ENCODE measurements at regions not wholly inside any gene's neighbourhood (a gene's known extent, or its start where the extent isn't known, plus 50 kb on each side); places are given as distances from the start of the nearest gene placed in this dataset.

- no peak for TF ChIP-seq SKIL (CRISPR knock-in tag; IDR thresholded peaks at IDR 0.05; ENCODE audit: borderline replicate concordance)
These were observed 1155.5 kb upstream of the TENM4 start (continued) for GRCh38 chr11:80596291-80596810.

DNA sequence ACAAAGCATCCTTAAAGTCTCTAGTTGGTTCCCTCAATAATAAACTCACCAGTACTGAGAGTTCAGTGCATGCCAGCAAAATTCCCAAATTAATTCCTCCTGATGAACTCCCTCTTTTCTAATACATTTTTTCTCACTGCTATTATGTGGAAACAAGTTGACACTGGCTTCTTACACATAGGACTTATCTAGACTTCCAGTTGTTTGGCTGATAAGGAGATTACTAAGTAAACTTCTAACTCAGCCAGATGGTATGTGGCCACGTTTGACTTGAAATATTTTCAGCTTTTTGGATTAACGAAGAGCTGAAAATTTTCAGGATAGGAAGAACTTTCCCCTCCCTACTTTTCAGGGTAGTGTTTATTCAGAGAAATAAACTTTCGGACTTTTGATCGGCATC is 1154.2 kb upstream of the TENM4 start:
- Histone ChIP-seq H3K4me1 (ENCODE audit: insufficient read depth, low read length) (peaks cover 30% of the 10 kb centered on the region), H4K20me1 (ENCODE audit: insufficient read depth, low read length) (no peaks in the 10 kb centered on the region), H3K27me3 (ENCODE audit: control insufficient read depth in 1 of 2, insufficient read depth in 2 of 2, low read length in 2 of 2) (no peaks in the 10 kb centered on the region), H3K9me3 (ENCODE audit: low read length) (no peaks in the 10 kb centered on the region; the same call in 1 of the 2 replicates), H3K27ac (ENCODE audit: extremely low read length, insufficient read depth, low read length) (no peak overlapping the region), H3K79me2 (ENCODE audit: insufficient read depth, low read length) (no peaks in the 10 kb centered on the region), H3K4me3 (replicated peaks in 1 of 3; ENCODE audit: insufficient read depth in 1 of 3, low read depth in 2 of 3, low read length in 3 of 3) (no peak overlapping the region), H3K4me2 (ENCODE audit: low read depth, low read length) (no peak overlapping the region), H3K9ac (ENCODE audit: insufficient read depth, low read depth, low read length) (no peak overlapping the region), H2AFZ (ENCODE audit: low read length) (no peak overlapping the region), H3K36me3 (replicated peaks in 1 of 2; ENCODE audit: control insufficient read depth in 1 of 2, insufficient read depth in 2 of 2, low read length in 2 of 2) (no peaks in the 10 kb centered on the region)
- CTCF ChIA-PET (ENCODE audit: low intra/inter-chr PET ratio, low total read pairs): no interaction called here
- FAIRE-seq: no peak
- intact Hi-C loops (cut with micrococcal nuclease; ENCODE audit: unreplicated experiment): no loop called here
- in situ Hi-C loops (cut with HindIII; ENCODE audit: extremely low pct_ligation_motif_present, low pct_unique_long_range_greater_than_20kb): no loop called here
- BruUV-seq (replicated peaks): no TSS peak
- DNase-seq (ENCODE audit: low spot score): peak; percentile 60
- 3% methylated on average over 4 of the region's 4 CpGs for WGBS (ENCODE audit: low lambda C conversion rate)
- ATAC-seq: peak; percentile 62
- POLR2A ChIA-PET: no interaction called here
- TF ChIP-seq SOX13 (IDR thresholded peaks at IDR 0.05) (no peak), SOX13 (CRISPR knock-in tag; conservative IDR thresholded peaks at IDR 0.05 in 1 of 2, IDR thresholded peaks at IDR 0.05 in 1 of 2) (peak in 1 of 2 experiments; percentile 28; a peak in 1 of 4 replicates), ZBTB7B (CRISPR knock-in tag; IDR thresholded peaks at IDR 0.05) (no peak), KMT2B (CRISPR knock-in tag; IDR thresholded peaks at IDR 0.05) (no peak), FOSL1 (CRISPR knock-in tag; IDR thresholded peaks at IDR 0.05; ENCODE audit: borderline replicate concordance) (peak; percentile 20; the same call in 1 of the 2 replicates), FOXK1 (CRISPR knock-in tag; IDR thresholded peaks at IDR 0.05; ENCODE audit: borderline replicate concordance, low read depth) (no peak), RBM22 (optimal IDR thresholded peaks at IDR 0.05; ENCODE audit: low read length) (no peak), FIP1L1 (IDR thresholded peaks at IDR 0.05; ENCODE audit: borderline replicate concordance, insufficient read depth, low read depth, low read length) (no peak), TBX2 (CRISPR knock-in tag; IDR thresholded peaks at IDR 0.05; ENCODE audit: borderline replicate concordance) (no peak), STAT5B (CRISPR knock-in tag; IDR thresholded peaks at IDR 0.05) (no peak), ZC3H4 (CRISPR knock-in tag; IDR thresholded peaks at IDR 0.05; ENCODE audit: borderline replicate concordance) (no peak)
- TF ChIP-seq, protein P1, sequence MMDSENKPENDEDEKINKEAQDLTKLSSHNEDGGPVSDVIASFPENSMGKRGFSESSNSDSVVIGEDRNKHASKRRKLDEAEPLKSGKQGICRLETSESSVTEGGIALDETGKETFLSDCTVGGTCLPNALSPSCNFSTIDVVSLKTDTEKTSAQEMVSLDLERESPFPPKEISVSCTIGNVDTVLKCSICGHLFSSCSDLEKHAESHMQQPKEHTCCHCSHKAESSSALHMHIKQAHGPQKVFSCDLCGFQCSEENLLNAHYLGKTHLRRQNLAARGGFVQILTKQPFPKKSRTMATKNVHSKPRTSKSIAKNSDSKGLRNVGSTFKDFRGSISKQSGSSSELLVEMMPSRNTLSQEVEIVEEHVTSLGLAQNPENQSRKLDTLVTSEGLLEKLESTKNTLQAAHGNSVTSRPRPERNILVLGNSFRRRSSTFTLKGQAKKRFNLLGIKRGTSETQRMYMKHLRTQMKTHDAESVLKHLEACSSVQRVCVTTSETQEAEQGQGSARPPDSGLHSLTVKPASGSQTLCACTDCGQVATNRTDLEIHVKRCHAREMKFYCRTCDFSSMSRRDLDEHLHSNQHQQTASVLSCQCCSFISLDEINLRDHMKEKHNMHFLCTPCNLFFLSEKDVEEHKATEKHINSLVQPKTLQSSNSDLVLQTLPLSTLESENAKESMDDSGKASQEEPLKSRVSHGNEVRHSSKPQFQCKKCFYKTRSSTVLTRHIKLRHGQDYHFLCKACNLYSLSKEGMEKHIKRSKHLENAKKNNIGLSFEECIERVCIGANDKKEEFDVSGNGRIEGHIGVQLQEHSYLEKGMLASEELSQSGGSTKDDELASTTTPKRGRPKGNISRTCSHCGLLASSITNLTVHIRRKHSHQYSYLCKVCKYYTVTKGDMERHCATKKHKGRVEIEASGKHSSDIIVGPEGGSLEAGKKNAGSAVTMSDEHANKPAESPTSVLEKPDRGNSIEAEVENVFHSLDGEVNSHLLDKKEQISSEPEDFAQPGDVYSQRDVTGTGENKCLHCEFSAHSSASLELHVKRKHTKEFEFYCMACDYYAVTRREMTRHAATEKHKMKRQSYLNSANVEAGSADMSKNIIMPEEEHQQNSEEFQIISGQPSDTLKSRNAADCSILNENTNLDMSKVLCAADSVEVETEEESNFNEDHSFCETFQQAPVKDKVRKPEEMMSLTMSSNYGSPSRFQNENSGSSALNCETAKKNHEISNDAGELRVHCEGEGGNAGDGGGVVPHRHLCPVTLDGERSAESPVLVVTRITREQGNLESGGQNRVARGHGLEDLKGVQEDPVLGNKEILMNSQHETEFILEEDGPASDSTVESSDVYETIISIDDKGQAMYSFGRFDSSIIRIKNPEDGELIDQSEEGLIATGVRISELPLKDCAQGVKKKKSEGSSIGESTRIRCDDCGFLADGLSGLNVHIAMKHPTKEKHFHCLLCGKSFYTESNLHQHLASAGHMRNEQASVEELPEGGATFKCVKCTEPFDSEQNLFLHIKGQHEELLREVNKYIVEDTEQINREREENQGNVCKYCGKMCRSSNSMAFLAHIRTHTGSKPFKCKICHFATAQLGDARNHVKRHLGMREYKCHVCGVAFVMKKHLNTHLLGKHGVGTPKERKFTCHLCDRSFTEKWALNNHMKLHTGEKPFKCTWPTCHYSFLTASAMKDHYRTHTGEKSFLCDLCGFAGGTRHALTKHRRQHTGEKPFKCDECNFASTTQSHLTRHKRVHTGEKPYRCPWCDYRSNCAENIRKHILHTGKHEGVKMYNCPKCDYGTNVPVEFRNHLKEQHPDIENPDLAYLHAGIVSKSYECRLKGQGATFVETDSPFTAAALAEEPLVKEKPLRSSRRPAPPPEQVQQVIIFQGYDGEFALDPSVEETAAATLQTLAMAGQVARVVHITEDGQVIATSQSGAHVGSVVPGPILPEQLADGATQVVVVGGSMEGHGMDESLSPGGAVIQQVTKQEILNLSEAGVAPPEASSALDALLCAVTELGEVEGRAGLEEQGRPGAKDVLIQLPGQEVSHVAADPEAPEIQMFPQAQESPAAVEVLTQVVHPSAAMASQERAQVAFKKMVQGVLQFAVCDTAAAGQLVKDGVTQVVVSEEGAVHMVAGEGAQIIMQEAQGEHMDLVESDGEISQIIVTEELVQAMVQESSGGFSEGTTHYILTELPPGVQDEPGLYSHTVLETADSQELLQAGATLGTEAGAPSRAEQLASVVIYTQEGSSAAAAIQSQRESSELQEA (CRISPR knock-in tag; IDR thresholded peaks at IDR 0.05; ENCODE audit: not compliant biosample characterization): no peak
